Fibroblast of lung (primary cell): ENCODE measurements at regions not wholly inside any gene's neighbourhood (a gene's known extent, or its start where the extent isn't known, plus 50 kb on each side); places are given as distances from the start of the nearest gene placed in this dataset.

Experiments used
- DNase-seq, 2 donors: peaks; one replicate each; pipeline versions ENCODE4 v3.0.0 to v3.0.0-alpha.2; 2010; ENCODE audit warnings: low read depth in 2 of 2
- H2AFZ ChIP-seq: 2 replicates; pipeline ENCODE4 v1.5.1; 2012; ENCODE audit warnings: low read length, control low read depth, inconsistent platforms
- H3K27ac ChIP-seq: 2 replicates; pipeline ENCODE4 v1.5.1; 2011; ENCODE audit warnings: low read length, control low read depth; ENCODE audit not compliant: insufficient read depth
- H3K27me3 ChIP-seq: 2 replicates; pipeline ENCODE4 v1.5.1; 2011; ENCODE audit warnings: mild to moderate bottlenecking, low read length; ENCODE audit not compliant: control insufficient read depth, insufficient read depth
- H3K36me3 ChIP-seq: 2 replicates; pipeline ENCODE4 v1.5.1; 2011; ENCODE audit warnings: low read length; ENCODE audit not compliant: control insufficient read depth, insufficient read depth
- H3K4me1 ChIP-seq: 2 replicates; pipeline ENCODE4 v1.5.1; 2011; ENCODE audit warnings: low read length; ENCODE audit not compliant: control insufficient read depth, insufficient read depth; ENCODE audit errors: extremely low read depth
- H3K4me2 ChIP-seq: 2 replicates; pipeline ENCODE4 v1.5.1; 2011; ENCODE audit warnings: low read length, control low read depth; ENCODE audit not compliant: insufficient read depth; ENCODE audit errors: extremely low read depth
- H3K4me3 ChIP-seq, 4 experiments: fragments of 200-600 bp in 1 of 4; sonication (generic) in 1 of 4; replicated peaks in 1 of 4; 2 replicates each; pipeline ENCODE4 v1.5.1; 2011 to 2016; ENCODE audit warnings: low read length in 4 of 4, low read depth in 3 of 4, mild to moderate bottlenecking in 3 of 4, control low read depth in 2 of 4, inconsistent platforms in 1 of 4, mixed read lengths in 1 of 4; ENCODE audit not compliant: insufficient read depth in 1 of 4; ENCODE audit errors: control extremely low read depth in 1 of 4
- H3K79me2 ChIP-seq: 2 replicates; pipeline ENCODE4 v1.5.1; 2012; ENCODE audit warnings: mild to moderate bottlenecking, low read length, inconsistent platforms; ENCODE audit not compliant: control insufficient read depth, insufficient read depth
- H3K9ac ChIP-seq: 2 replicates; pipeline ENCODE4 v1.5.1; 2011; ENCODE audit warnings: mild to moderate bottlenecking, low read length, control low read depth; ENCODE audit not compliant: insufficient read depth
- H3K9me3 ChIP-seq: 2 replicates; pipeline ENCODE4 v1.5.1; 2012; ENCODE audit warnings: low read depth, low read length; ENCODE audit not compliant: control insufficient read depth, insufficient read depth
- H4K20me1 ChIP-seq: 2 replicates; pipeline ENCODE4 v1.5.1; 2011; ENCODE audit warnings: low read length; ENCODE audit not compliant: control insufficient read depth, insufficient read depth; ENCODE audit errors: extremely low read depth
- EZH2 ChIP-seq: IDR thresholded peaks from 2 replicates; pipeline ENCODE4 v1.5.1; 2012; ENCODE audit warnings: low read length, control low read depth, mild to moderate bottlenecking; ENCODE audit errors: missing control alignments
- TF ChIP-seq, protein P1 (sequence below), 2 donors: IDR thresholded peaks in 1 of 2; conservative IDR thresholded peaks in 1 of 2; 1 replicate in 1 of 2; 2 replicates in 1 of 2; pipeline ENCODE4 v1.5.1; 2011 to 2012; ENCODE audit warnings: low read length in 2 of 2, control low read depth in 1 of 2, inconsistent platforms in 1 of 2, low read depth in 1 of 2, mild to moderate bottlenecking in 1 of 2

DNA sequence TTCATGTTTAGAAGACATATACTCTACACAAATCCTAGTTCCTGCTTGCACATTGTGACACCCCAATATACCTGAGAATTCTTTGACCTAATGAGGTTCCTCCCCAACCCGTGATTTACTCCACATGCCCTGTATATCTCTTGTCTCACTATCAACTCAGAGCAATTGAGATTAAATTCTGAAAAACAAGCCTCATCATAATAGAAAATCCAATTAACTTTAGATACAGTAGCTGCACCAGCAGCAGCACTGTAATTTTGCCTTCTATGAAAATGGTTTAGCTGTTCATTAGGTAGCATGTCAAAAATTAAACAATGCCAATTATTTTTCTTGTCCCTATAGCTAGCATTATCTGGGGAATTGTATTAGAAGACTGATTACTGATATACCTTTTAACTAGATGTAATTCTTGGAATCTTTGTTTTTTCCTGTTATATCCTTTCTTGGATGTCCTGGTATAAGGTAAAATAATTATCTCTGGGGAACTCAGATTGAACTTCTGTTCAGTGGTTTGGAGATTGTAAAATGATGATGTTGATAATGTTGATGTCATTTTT, 218.9 kb upstream of the TANK start:
- DNase-seq = no peak

GRCh38 chr2:160942476-160943142, 217.6 kb upstream of the TANK start:
- Histone ChIP-seq H3K36me3 (no peaks in the 10 kb centered on the region), H3K79me2 (no peaks in the 10 kb centered on the region), H2AFZ (peak overlapping the region; percentile 6), H3K27me3 (no peaks in the 10 kb centered on the region), H3K27ac (no peak overlapping the region), H3K4me1 (no peaks in the 10 kb centered on the region), H3K4me2 (no peak overlapping the region), H3K9me3 (no peaks in the 10 kb centered on the region), H4K20me1 (no peaks in the 10 kb centered on the region), H3K4me3 (no peak overlapping the region), H3K9ac (no peak overlapping the region)
- peak in 1 of 2 donors; percentile 21 for DNase-seq
- no peak for TF ChIP-seq EZH2
- TF ChIP-seq, protein P1, sequence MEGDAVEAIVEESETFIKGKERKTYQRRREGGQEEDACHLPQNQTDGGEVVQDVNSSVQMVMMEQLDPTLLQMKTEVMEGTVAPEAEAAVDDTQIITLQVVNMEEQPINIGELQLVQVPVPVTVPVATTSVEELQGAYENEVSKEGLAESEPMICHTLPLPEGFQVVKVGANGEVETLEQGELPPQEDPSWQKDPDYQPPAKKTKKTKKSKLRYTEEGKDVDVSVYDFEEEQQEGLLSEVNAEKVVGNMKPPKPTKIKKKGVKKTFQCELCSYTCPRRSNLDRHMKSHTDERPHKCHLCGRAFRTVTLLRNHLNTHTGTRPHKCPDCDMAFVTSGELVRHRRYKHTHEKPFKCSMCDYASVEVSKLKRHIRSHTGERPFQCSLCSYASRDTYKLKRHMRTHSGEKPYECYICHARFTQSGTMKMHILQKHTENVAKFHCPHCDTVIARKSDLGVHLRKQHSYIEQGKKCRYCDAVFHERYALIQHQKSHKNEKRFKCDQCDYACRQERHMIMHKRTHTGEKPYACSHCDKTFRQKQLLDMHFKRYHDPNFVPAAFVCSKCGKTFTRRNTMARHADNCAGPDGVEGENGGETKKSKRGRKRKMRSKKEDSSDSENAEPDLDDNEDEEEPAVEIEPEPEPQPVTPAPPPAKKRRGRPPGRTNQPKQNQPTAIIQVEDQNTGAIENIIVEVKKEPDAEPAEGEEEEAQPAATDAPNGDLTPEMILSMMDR (conservative IDR thresholded peaks at IDR 0.05 in 1 of 2, IDR thresholded peaks at IDR 0.05 in 1 of 2; ENCODE audit: low read depth in 1 of 2, low read length in 2 of 2) = no peak

More for the DNA sequence above, 218.9 kb upstream of the TANK start:
- Histone ChIP-seq H3K27ac (no peak overlapping the region), H3K9me3 (no peaks in the 10 kb centered on the region), H3K27me3 (no peaks in the 10 kb centered on the region), H3K4me1 (no peaks in the 10 kb centered on the region), H3K9ac (no peak overlapping the region), H3K4me2 (no peak overlapping the region), H3K4me3 (no peak overlapping the region), H3K36me3 (no peaks in the 10 kb centered on the region), H3K79me2 (no peaks in the 10 kb centered on the region), H4K20me1 (no peaks in the 10 kb centered on the region), H2AFZ (no peak overlapping the region)
- TF ChIP-seq, protein P1 (conservative IDR thresholded peaks at IDR 0.05 in 1 of 2, IDR thresholded peaks at IDR 0.05 in 1 of 2; ENCODE audit: low read depth in 1 of 2, low read length in 2 of 2) = no peak
- no peak for TF ChIP-seq EZH2

DNA sequence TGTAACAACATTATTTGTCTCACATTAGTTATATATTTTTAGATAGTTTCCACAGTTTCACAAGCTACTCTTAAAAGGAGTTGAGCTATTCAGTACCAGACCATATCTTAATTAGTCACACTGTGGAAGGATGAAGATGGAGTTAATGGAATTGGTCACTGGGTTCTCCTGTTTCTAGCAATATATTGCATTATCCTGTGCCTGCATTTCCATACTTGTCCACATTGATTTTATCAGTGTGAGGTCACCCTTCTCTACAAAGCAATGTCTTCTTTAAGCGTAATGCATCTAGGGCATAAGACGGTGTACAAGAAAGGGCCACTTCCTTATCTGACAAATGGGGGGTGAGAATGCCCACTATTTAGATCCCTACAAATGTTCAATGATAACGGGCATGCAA, 216.8 kb upstream of the TANK start:
- Histone ChIP-seq H4K20me1 (no peaks in the 10 kb centered on the region), H3K9me3 (no peaks in the 10 kb centered on the region), H3K27ac (no peak overlapping the region), H3K79me2 (no peaks in the 10 kb centered on the region), H3K9ac (no peak overlapping the region), H3K4me3 (no peak overlapping the region), H3K27me3 (no peaks in the 10 kb centered on the region), H3K36me3 (no peaks in the 10 kb centered on the region), H2AFZ (no peak overlapping the region), H3K4me2 (no peak overlapping the region), H3K4me1 (no peaks in the 10 kb centered on the region)
- no peak for TF ChIP-seq EZH2
- TF ChIP-seq, protein P1 (conservative IDR thresholded peaks at IDR 0.05 in 1 of 2, IDR thresholded peaks at IDR 0.05 in 1 of 2; ENCODE audit: low read depth in 1 of 2, low read length in 2 of 2) = no peak
- no peak for DNase-seq
